WERI-Rb-1 (cell line): ENCODE measurements at regions not wholly inside any gene's neighbourhood (a gene's known extent, or its start where the extent isn't known, plus 50 kb on each side); places are given as distances from the start of the nearest gene placed in this dataset.

Experiments
- DNase-seq: peaks from one replicate; pipeline ENCODE4 v3.0.0-alpha.2; 2020
- H3K27ac ChIP-seq: fragments of 250-450 bp; sonication (Bioruptor Pico); 2 replicates; pipeline ENCODE4 v1.5.1; 2020; ENCODE audit warnings: mild to moderate bottlenecking, moderate library complexity
- H3K27me3 ChIP-seq: fragments of 250-450 bp; sonication (Bioruptor Pico); 2 replicates; pipeline ENCODE4 v1.5.1; 2021; ENCODE audit warnings: mild to moderate bottlenecking, low read depth, moderate library complexity; ENCODE audit not compliant: insufficient read depth, severe bottlenecking
- H3K36me3 ChIP-seq: fragments of 250-450 bp; sonication (Bioruptor Pico); 2 replicates; pipeline ENCODE4 v1.5.1; 2020; ENCODE audit warnings: mild to moderate bottlenecking, moderate library complexity
- H3K4me3 ChIP-seq: 2 replicates; pipeline ENCODE4 v1.5.1; 2011; ENCODE audit warnings: low read depth, mild to moderate bottlenecking, control low read depth, low read length
- H3K9me3 ChIP-seq: fragments of 250-450 bp; sonication (Bioruptor Pico); 2 replicates; pipeline ENCODE4 v1.5.1; 2021; ENCODE audit warnings: mild to moderate bottlenecking, moderate library complexity; ENCODE audit not compliant: severe bottlenecking
- TF ChIP-seq, protein P1 (sequence below): IDR thresholded peaks from 2 replicates; pipeline ENCODE4 v1.5.1; 2011; ENCODE audit warnings: low read depth, mild to moderate bottlenecking, control low read depth, inconsistent platforms, low read length

DNA sequence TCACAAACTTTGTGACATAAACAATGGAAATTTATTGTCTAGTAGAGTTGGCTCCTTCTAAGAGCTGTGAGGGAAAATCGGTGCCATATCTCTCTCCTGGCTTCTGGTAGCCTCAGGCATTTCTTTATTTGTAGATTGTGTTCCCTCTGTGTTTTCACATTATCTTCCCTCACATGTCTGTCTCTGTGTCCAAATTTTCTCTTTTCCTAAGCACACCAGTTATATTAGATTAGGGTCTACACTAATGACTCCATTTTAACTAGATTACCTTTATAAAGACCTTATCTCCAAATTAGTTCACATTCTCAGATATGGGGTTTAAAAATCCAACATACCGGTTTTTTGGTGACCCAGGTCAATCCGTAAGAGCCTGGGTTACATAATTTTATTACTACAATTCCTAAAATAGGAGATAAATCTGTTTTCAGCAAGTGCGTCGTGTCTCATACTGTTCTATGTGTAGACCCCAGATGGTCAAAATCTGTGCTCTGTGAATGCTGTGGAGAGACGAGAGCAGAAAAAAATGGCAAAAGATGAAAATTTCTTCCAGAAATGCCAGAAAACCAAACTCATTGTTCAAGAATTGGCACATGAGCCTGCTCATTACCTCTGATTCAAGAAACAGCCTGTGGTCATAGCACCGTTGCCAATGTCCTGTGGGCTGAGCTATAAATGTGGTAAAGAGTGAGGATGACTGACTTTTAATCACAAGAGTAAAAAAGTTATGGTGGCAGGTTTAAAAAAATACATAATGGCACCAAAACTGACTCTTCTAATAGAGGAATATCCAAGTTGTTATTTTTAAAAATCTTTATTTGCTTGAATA lies 574.7 kb downstream of the PCDH7 start:
- no peak overlapping the region for H3K4me3 ChIP-seq
- no peaks in the 10 kb centered on the region for H3K9me3 ChIP-seq
- no peak overlapping the region for H3K27ac ChIP-seq
- no peak for DNase-seq
- TF ChIP-seq, protein P1, sequence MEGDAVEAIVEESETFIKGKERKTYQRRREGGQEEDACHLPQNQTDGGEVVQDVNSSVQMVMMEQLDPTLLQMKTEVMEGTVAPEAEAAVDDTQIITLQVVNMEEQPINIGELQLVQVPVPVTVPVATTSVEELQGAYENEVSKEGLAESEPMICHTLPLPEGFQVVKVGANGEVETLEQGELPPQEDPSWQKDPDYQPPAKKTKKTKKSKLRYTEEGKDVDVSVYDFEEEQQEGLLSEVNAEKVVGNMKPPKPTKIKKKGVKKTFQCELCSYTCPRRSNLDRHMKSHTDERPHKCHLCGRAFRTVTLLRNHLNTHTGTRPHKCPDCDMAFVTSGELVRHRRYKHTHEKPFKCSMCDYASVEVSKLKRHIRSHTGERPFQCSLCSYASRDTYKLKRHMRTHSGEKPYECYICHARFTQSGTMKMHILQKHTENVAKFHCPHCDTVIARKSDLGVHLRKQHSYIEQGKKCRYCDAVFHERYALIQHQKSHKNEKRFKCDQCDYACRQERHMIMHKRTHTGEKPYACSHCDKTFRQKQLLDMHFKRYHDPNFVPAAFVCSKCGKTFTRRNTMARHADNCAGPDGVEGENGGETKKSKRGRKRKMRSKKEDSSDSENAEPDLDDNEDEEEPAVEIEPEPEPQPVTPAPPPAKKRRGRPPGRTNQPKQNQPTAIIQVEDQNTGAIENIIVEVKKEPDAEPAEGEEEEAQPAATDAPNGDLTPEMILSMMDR, result no peak
- no peaks in the 10 kb centered on the region for H3K36me3 ChIP-seq
- H3K27me3 ChIP-seq, result no peaks in the 10 kb centered on the region

DNA sequence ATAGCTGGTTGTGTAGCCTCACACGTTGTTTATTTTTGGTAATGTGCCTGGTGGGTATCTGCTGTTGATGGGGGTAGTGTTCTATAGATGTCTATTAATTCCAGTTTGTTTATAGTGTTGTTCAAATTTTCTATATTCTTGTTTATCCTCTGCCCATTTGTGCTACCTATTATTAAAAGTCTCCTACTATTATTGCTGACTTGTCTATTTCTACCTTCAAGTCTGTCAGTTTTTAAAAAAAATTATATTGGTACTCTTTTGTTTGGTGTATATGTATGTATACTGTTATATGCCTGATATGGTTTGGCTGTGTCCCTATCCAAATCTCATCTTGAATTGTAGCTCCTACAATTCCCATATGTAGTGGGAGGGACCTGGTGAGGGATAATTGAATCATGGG lies 578.6 kb downstream of the PCDH7 start:
- Histone ChIP-seq H3K36me3 (no peaks in the 10 kb centered on the region), H3K27ac (no peak overlapping the region), H3K4me3 (no peak overlapping the region), H3K9me3 (no peaks in the 10 kb centered on the region), H3K27me3 (no peaks in the 10 kb centered on the region)
- TF ChIP-seq, protein P1, result no peak
- no peak for DNase-seq

DNA sequence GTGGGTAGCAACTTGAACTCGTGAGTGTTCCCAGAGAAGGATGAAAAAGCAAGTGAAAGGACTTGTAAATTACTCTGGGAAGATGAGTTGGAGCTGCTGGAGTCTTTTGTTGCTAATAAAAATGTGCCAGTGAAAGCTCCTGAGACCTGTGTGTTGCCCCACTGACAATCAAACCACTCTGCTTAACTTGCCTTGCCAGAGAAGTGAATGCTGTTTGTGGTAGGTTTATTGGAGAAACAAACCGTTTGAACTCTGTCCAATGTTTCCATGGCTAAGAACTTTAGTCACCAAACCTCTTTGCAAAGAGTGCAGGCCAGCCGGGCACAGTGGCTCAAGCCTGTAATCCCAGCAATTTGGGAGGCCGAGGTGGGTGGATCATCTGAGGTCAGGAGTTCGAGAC lies 586.9 kb downstream of the PCDH7 start:
- DNase-seq, result no peak
- H3K36me3 ChIP-seq, result no peaks in the 10 kb centered on the region
- H3K4me3 ChIP-seq, result no peak overlapping the region
- H3K27me3 ChIP-seq, result no peaks in the 10 kb centered on the region
- H3K27ac ChIP-seq, result no peak overlapping the region
- TF ChIP-seq, protein P1, result no peak
- H3K9me3 ChIP-seq, result no peaks in the 10 kb centered on the region

DNA sequence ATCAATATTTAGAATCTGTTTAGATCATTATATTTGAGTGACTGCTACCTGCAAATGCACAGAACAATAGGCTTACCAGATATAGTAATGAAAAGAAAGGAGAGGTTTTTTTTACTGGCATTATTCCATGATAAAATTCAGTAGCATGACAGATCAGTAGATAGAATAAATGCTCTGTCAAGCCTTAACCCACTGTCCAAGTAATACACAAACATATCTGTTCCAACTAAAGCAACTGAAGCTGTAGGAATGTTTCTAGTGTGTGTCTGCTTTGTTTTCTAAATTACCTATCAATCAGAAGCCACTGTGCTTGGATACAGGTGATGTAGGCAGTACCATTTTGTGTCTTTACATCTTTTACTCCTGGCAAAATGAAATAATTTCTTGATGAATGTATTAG lies 604.6 kb downstream of the PCDH7 start:
- Histone ChIP-seq H3K4me3 (no peak overlapping the region), H3K9me3 (no peaks in the 10 kb centered on the region), H3K27ac (no peak overlapping the region), H3K36me3 (no peaks in the 10 kb centered on the region), H3K27me3 (no peaks in the 10 kb centered on the region)
- DNase-seq, result no peak
- TF ChIP-seq, protein P1, result no peak

DNA sequence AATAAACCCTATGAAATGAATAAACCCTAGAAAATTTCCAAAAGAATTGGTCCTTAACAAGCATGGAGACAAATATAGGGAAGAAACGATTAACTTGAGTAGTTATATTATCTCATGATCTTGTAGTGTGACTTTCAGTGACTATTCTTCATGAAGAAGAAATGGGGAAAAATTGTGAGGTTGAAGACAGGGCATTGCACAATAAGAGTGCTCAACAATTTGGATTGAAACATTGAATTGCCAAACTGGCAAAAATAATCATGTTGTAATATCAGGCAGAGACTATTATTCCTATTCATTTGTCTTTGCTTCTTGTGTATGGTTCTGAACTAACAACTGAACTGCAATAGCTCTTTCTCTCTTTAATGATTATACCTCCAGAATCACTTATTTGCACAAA lies 605.1 kb downstream of the PCDH7 start:
- H3K27me3 ChIP-seq, result no peaks in the 10 kb centered on the region
- TF ChIP-seq, protein P1, result no peak
- no peaks in the 10 kb centered on the region for H3K9me3 ChIP-seq
- no peak overlapping the region for H3K4me3 ChIP-seq
- H3K27ac ChIP-seq, result no peak overlapping the region
- DNase-seq, result no peak
- H3K36me3 ChIP-seq, result no peaks in the 10 kb centered on the region

DNA sequence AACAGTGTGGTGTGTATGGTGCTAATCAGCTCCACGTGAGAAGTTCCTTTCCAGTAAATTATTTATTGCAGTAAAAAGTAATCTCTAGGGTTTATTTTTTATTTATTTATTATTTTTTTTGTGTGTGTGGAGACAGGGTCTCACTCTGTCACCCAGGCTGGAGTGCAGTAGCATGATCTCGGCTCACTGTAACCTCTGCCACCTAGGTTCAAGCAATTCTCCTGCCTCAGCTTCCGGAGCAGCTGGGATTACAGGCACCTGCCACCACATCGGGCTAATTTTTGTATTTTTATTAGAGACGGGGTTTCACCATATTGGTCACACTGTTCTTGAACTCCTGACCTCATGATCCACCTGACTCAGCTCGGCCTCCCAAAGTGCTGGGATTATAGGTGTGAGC lies 606.9 kb downstream of the PCDH7 start:
- Histone ChIP-seq H3K27me3 (no peaks in the 10 kb centered on the region), H3K9me3 (no peaks in the 10 kb centered on the region), H3K4me3 (no peak overlapping the region), H3K36me3 (no peaks in the 10 kb centered on the region), H3K27ac (no peak overlapping the region)
- TF ChIP-seq, protein P1, result no peak
- DNase-seq, result no peak
